Activated naive CD4-positive, alpha-beta T cell treated with anti-CD3 and anti-CD28 coated beads for 36 hours (primary cell): ENCODE measurements at regions not wholly inside any gene's neighbourhood (a gene's known extent, or its start where the extent isn't known, plus 50 kb on each side); places are given as distances from the start of the nearest gene placed in this dataset.
"Not testable (repeated sequence)": the region's sequence is repeated elsewhere in the genome, so short reads cannot be mapped to it uniquely, and the experiment has no call there.

ENCODE experiments used
- CTCF ChIA-PET: fragments of 350-600 bp; sonication (Branson Sonifier 250); formaldehyde crosslinking; loops from one replicate; lab custom pipeline; 2021; ENCODE audit warnings: antibody characterized with exemption; lab: Charles Lee
- DNase-seq: peaks from one replicate; pipeline ENCODE4 v3.0.0-alpha.2; 2020
- H3K27ac Mint-ChIP-seq: one replicate; pipeline ENCODE4 v1.8.0; 2021; ENCODE audit warnings: mild to moderate bottlenecking, mixed read lengths
- H3K27me3 Mint-ChIP-seq: one replicate; pipeline ENCODE4 v1.8.0; 2021; ENCODE audit warnings: low read depth, mixed read lengths
- H3K36me3 Mint-ChIP-seq: one replicate; pipeline ENCODE4 v1.8.0; 2021; ENCODE audit warnings: low read depth, mixed read lengths
- H3K4me1 Mint-ChIP-seq: one replicate; pipeline ENCODE4 v1.8.0; 2021; ENCODE audit warnings: low read depth, mixed read lengths
- H3K4me3 Mint-ChIP-seq: one replicate; pipeline ENCODE4 v1.8.0; 2021; ENCODE audit warnings: mild to moderate bottlenecking, moderate library complexity, mixed read lengths
- H3K9me3 Mint-ChIP-seq: one replicate; pipeline ENCODE4 v1.8.0; 2021; ENCODE audit warnings: mixed read lengths
- intact Hi-C: fragments of 100-400 bp; cut with micrococcal nuclease; formaldehyde crosslinking; loops from one replicate; pipeline ENCODE4 v1.15.1; 2023

DNA sequence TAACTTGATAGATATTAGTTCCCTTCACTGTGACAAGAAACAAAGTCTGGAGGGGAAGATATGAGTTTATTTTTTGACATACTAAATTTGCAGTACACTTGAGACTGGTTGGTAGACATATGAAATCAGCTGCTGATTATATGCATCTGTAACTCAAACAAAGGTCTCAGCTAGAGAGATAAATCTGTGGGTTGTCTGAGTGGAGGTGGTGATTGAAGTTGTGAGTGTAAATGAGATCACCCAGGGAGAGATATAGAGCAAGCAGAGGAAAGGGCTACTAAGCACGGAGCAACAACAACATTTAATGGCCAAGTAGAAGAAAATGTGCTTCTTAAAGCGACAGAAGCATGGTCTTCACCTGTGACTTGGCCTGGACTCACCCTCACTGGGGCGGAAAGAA lies 173.2 kb upstream of the EYA4 start:
- Mint-ChIP-seq H3K36me3 (no peaks in the 10 kb centered on the region), H3K4me3 (no peak overlapping the region), H3K27me3 (peaks cover 3% of the 10 kb centered on the region), H3K27ac (no peak overlapping the region), H3K9me3 (no peaks in the 10 kb centered on the region), H3K4me1 (no peaks in the 10 kb centered on the region)
- CTCF ChIA-PET: no interaction called here
- no peak for DNase-seq
- intact Hi-C loops: no loop called here

DNA sequence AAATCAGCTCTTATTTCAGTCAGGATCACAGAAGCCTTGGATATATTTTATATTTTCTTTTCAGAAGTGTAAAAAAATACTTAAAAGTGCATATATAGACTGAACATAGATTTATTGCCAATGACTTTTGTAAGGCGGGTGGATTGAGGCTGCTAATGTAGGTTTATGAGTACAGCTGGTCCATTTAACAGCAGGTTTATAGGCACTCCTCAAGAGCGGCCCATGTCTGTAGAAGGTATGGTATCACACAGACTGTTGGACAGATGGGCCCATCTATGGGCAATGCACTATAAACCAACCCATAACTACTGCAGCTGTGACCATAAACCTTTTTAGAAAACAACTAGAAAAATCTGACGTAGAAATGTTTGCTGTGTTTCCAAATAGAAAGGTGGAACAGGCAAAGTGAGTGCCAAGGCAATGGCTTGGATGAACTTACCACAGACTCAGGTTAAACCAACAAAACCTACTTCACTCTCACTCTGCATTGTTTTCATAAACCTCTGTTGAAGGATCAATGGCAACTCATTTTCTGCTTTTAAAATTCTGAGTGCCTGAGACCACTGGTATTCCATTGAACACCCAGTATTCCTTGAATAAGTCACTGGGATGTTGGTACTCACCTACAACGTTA lies 170.6 kb upstream of the EYA4 start:
- no peak overlapping the region for H3K27ac Mint-ChIP-seq
- no peaks in the 10 kb centered on the region for H3K4me1 Mint-ChIP-seq
- intact Hi-C loops: no loop called here
- peaks cover 3% of the 10 kb centered on the region for H3K27me3 Mint-ChIP-seq
- no peak for DNase-seq
- no peak overlapping the region for H3K4me3 Mint-ChIP-seq
- H3K36me3 Mint-ChIP-seq: no peaks in the 10 kb centered on the region
- CTCF ChIA-PET: no interaction called here
- H3K9me3 Mint-ChIP-seq: no peaks in the 10 kb centered on the region

DNA sequence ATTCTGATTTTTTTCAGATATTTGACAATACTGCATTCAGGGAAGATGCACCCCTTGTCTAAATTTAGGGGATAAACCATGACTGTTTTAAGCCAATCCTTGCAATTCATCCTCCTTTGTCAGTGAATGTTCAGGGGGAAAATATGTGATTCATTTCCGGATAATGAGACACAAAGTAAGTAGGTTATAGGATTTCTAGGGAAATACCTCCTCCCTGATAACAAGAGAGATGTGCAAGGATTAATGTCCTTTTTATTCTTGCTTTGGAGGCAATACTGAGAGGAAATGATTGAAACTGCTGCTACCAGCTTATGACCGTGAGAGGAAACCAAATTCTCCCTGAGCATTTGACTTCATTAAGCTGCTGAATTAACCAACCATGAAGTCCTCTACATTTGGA lies 161.3 kb upstream of the EYA4 start:
- no peaks in the 10 kb centered on the region for H3K4me1 Mint-ChIP-seq
- no peaks in the 10 kb centered on the region for H3K36me3 Mint-ChIP-seq
- no peak overlapping the region for H3K4me3 Mint-ChIP-seq
- CTCF ChIA-PET: no interaction called here
- no peak for DNase-seq
- H3K9me3 Mint-ChIP-seq: no peaks in the 10 kb centered on the region
- peaks cover 2% of the 10 kb centered on the region for H3K27me3 Mint-ChIP-seq
- no peak overlapping the region for H3K27ac Mint-ChIP-seq
- intact Hi-C loops: no loop called here

DNA sequence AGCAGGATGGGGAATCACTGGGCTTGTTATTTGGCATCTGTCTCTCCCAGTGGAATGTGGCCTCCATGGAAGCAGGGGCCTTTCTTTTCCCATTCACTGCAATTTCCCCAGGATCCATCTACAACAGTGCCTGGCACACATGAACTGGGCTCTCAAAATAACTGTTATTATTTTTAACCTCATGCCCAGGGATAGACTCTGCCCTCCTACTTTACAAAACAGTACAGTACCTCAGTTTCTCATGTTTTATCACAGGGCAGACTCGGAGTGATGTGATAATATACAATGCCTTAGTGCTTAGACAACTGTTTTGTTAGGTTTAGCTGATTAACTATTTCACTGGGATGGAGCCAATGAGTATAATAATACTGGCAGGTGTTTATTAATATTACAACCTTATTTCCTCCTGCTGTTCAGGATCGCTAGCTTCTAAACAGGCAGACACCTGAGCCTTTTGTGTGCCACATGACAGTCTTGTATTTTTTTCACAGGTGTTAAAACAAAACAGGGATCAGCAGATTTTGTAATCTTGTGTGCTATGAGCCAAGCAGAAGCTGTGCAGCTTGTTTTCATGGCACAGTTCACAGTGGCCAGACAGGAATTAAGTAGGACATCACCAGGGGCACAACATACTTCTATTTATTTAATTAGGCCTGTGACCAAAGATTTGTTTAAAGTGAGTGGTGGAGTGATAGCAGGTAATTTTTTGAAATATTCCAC lies 157.7 kb upstream of the EYA4 start:
- Mint-ChIP-seq H3K36me3 (no peaks in the 10 kb centered on the region), H3K4me1 (no peaks in the 10 kb centered on the region), H3K27me3 (peaks cover 6% of the 10 kb centered on the region), H3K9me3 (no peaks in the 10 kb centered on the region), H3K4me3 (no peak overlapping the region), H3K27ac (no peak overlapping the region)
- no peak for DNase-seq
- CTCF ChIA-PET: interaction anchor here (0.6 kb wide), 1 partner anchor 41 kb away, joined by 3 read pairs; no protein-coding TSS in a partner anchor
- intact Hi-C loops: no loop called here

DNA sequence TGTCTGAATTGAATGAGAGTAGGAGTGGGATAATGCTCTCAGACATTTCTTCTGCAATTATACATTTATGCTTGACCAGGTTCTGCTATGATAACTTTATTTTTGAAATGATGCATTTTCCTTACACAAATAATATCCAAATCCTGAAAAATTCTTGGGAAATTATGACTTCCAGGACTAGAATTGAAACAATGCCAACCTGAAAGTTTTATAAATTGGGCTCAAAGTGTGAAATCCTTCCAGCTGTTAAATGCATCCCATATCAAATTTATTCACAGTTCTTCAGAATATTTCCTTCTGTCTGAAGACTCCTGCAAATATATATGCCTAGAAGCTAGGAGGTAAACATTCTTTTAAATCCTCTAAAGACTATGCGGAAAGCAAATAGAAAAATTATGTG lies 155.7 kb upstream of the EYA4 start:
- H3K27me3 Mint-ChIP-seq: peaks cover 8% of the 10 kb centered on the region
- no peaks in the 10 kb centered on the region for H3K36me3 Mint-ChIP-seq
- no peaks in the 10 kb centered on the region for H3K9me3 Mint-ChIP-seq
- H3K4me1 Mint-ChIP-seq: no peaks in the 10 kb centered on the region
- intact Hi-C loops: no loop called here
- no peak overlapping the region for H3K4me3 Mint-ChIP-seq
- no peak for DNase-seq
- CTCF ChIA-PET: no interaction called here
- no peak overlapping the region for H3K27ac Mint-ChIP-seq

DNA sequence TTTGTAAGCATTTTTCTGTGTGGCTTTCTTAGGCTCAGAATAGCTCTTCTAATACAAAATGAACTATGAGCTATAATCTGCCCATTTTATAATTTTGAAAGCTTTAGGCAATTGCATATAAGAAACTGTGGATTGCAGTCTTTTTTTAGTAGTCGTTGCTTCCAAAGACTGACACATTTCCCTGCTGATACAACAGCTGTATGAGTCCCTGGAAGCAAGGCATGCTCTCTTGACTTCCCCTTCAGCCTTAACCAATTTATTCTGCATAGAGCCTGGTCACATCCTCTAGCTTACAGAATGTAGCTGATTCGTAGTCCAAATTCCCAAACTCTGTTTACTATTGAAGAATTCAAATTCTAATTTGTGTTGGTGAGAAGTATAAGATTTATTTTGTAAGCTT lies 155.3 kb upstream of the EYA4 start:
- no peaks in the 10 kb centered on the region for H3K4me1 Mint-ChIP-seq
- DNase-seq: no peak
- H3K27me3 Mint-ChIP-seq: peaks cover 8% of the 10 kb centered on the region
- CTCF ChIA-PET: no interaction called here
- no peaks in the 10 kb centered on the region for H3K36me3 Mint-ChIP-seq
- no peak overlapping the region for H3K4me3 Mint-ChIP-seq
- H3K27ac Mint-ChIP-seq: no peak overlapping the region
- intact Hi-C loops: no loop called here
- H3K9me3 Mint-ChIP-seq: no peaks in the 10 kb centered on the region

DNA sequence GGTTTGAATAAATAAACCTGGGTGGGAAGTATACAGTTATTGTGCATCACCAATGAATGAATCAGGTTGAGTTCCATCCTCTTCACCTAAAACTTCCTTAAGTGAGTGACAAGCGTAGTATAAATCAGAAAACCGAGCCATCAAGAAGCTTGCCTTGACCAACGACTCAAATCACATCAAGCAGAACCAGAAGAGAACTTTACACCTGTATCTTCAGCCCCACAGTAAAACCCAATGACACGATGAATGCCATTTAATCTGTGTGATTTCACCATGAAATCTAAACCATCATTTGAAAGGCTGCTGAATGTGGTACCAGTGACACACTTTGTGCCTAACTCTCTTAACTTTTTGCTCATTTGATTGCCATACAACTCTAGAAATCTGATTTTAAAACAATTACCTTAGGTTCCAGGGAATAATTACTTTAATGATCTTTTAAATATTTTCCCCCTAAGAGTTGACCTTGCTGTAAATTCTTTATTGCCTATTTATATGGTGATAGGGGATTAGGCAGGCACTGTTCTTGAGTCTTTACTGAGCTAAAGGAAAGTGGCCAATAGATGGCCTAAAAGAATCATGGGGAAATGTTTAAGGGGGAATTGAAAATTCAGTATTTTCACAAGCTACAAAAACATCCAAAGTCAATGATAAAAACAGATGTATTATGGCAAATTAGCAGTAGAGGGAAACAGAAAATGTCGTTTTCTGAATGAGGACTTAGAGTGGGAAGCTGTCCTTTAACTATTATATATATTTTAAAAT lies 152.0 kb upstream of the EYA4 start:
- H3K27me3 Mint-ChIP-seq: peaks cover 8% of the 10 kb centered on the region

DNA sequence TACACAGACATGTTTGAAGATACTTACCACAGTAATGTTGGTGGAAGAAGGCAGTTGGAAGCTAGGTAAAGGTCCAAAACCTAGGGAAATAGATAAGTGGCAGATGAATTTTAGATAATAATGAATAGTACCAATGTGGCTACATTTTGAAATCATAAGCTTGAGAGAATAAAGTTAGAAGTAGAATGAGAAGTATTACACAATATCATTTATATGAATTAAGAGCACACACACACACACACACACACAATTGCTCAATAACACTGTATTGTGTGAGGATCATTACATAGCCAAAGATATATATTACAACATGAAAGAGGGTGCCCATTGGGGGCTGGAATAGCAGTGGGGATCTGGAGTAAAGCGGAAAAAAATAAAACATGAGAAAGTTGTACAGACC lies 149.0 kb upstream of the EYA4 start:
- DNase-seq: no peak
- CTCF ChIA-PET: interaction anchor here (0.6 kb wide), 1 partner anchor 929 kb away, joined by 3 read pairs; no protein-coding TSS in a partner anchor
- Mint-ChIP-seq H3K27me3 (peaks cover 8% of the 10 kb centered on the region), H3K27ac (no peak overlapping the region), H3K4me3 (no peak overlapping the region), H3K4me1 (no peaks in the 10 kb centered on the region), H3K9me3 (no peaks in the 10 kb centered on the region), H3K36me3 (no peaks in the 10 kb centered on the region)
- intact Hi-C loops: no loop called here

More for the DNA sequence above, 152.0 kb upstream of the EYA4 start:
- Mint-ChIP-seq H3K36me3 (no peaks in the 10 kb centered on the region), H3K4me1 (no peaks in the 10 kb centered on the region), H3K9me3 (no peaks in the 10 kb centered on the region), H3K27ac (no peak overlapping the region), H3K4me3 (no peak overlapping the region)
- CTCF ChIA-PET: no interaction called here
- intact Hi-C loops: no loop called here
- no peak for DNase-seq

DNA sequence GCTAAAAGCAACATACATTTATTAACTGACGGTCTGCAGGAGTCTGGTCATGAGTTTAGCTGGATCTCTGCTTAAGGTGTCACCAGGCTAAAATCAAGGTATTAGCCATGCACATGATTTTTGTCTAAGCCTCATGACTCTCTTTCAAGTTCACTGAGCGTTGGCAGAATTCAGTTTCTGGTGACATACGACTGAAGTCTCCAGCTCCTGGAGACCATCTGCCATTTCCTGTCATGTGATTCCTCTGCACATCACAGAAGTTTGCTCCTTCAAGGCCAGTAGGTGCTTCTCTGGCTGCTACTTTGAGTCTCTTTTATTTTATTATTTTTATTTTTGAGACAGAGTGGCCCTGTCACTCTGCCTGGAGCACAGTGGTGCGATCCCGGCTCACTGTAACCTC lies 148.4 kb upstream of the EYA4 start:
- H3K36me3 Mint-ChIP-seq: no peaks in the 10 kb centered on the region
- intact Hi-C loops: no loop called here
- DNase-seq: no peak
- CTCF ChIA-PET: no interaction called here
- H3K4me3 Mint-ChIP-seq: no peak overlapping the region
- peaks cover 8% of the 10 kb centered on the region for H3K27me3 Mint-ChIP-seq
- H3K4me1 Mint-ChIP-seq: no peaks in the 10 kb centered on the region
- H3K27ac Mint-ChIP-seq: no peak overlapping the region
- no peaks in the 10 kb centered on the region for H3K9me3 Mint-ChIP-seq

DNA sequence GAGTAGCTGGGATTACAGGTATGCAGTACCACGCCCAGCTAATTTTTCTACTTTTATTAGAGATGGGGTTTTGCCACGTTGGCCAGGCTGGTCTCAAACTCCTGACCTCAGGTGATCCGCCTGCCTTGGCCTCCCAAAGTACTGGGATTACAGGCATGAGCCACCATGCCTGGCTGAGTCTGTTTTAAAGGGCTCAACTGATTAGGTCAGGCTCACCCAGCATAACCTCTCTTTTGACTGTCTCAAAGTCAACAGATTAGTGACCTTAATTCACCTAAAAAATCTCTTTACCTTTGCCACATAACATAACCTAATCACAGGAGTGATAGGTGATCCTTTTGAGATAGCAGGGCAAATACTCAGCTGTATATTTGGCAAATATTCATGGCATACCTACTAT lies 147.9 kb upstream of the EYA4 start:
- CTCF ChIA-PET, H3K36me3 Mint-ChIP-seq, H3K27me3 Mint-ChIP-seq, H3K4me1 Mint-ChIP-seq, H3K4me3 Mint-ChIP-seq, DNase-seq, H3K9me3 Mint-ChIP-seq, intact Hi-C loops, H3K27ac Mint-ChIP-seq: not testable (repeated sequence)

DNA sequence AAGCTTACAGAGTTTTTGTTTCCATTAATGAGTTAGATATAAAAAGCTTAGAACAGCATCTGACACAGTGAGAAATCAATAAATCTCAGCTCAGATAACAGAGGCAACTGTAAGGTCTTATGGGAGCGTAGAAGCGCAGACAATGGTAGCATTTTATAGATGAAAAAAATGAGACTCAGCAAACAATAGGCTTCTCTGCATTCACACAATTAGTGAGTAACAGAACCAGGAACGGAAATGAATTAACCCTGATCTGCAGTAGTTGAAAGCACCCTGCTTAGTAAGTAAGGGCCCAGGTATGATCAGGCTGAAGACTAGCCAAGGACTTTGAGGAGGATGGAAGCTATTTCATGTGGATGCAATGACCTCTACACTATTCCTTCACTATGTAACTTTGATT lies 147.2 kb upstream of the EYA4 start:
- Mint-ChIP-seq H3K27me3 (peaks cover 2% of the 10 kb centered on the region), H3K4me3 (no peak overlapping the region), H3K27ac (no peak overlapping the region), H3K9me3 (no peaks in the 10 kb centered on the region), H3K4me1 (no peaks in the 10 kb centered on the region), H3K36me3 (no peaks in the 10 kb centered on the region)
- intact Hi-C loops: no loop called here
- CTCF ChIA-PET: no interaction called here
- DNase-seq: no peak

DNA sequence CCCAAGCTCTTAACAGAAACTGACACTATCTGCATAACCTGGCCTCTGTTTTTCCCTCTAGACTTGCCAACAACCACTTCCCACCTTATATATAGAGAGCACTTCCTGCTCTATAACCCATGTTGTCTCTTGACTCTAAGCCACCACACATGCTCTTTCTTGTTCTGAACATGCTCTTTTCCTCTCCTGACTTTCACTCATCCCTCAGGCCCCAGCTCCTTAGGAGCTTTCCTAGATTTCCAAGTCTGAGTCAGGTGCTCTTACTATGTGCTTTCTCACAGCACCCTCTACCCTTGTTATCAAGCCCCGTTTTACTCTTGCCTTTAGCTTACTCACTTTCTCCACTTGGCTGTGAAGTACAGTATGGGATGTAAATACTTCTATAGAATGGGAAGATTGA lies 143.9 kb upstream of the EYA4 start:
- H3K27me3 Mint-ChIP-seq: no peaks in the 10 kb centered on the region
- intact Hi-C loops: no loop called here
- H3K9me3 Mint-ChIP-seq: no peaks in the 10 kb centered on the region
- H3K27ac Mint-ChIP-seq: no peak overlapping the region
- DNase-seq: no peak
- no peaks in the 10 kb centered on the region for H3K4me1 Mint-ChIP-seq
- CTCF ChIA-PET: no interaction called here
- no peak overlapping the region for H3K4me3 Mint-ChIP-seq
- H3K36me3 Mint-ChIP-seq: no peaks in the 10 kb centered on the region

DNA sequence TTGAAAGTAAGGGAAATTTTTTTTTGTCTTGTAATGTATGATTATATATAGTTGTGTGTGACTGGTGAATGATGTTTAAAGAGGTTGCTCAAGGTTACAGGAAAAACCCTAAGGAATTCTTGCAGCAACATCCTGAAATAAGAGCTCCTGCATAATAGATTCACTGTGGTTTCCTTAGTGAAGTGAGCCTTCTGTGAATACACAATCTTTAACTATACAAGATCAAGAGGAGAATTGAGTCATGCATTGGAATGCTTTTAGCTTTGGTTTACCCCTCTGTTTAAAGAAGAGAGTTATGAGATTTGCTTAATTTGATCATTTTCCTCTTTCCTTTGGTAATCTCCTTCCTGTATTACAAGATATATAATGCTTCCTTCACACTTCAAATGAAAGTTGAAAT lies 141.6 kb upstream of the EYA4 start:
- H3K9me3 Mint-ChIP-seq: no peaks in the 10 kb centered on the region
- H3K4me3 Mint-ChIP-seq: no peak overlapping the region
- no peaks in the 10 kb centered on the region for H3K27me3 Mint-ChIP-seq
- no peak for DNase-seq
- no peaks in the 10 kb centered on the region for H3K4me1 Mint-ChIP-seq
- CTCF ChIA-PET: no interaction called here
- H3K36me3 Mint-ChIP-seq: no peaks in the 10 kb centered on the region
- no peak overlapping the region for H3K27ac Mint-ChIP-seq
- intact Hi-C loops: no loop called here
